B cell (primary cell): ENCODE measurements at regions not wholly inside any gene's neighbourhood (a gene's known extent, or its start where the extent isn't known, plus 50 kb on each side); places are given as distances from the start of the nearest gene placed in this dataset.

ENCODE experiments used
- ATAC-seq: fragments of 200-7000 bp; cut with Tn5 transposase; one replicate; pipeline ENCODE4 v1.10.0; 2021; ENCODE audit warnings: low read depth, mild to moderate bottlenecking, moderate number of reproducible peaks, moderate library complexity
- CTCF ChIA-PET: fragments of 350-600 bp; sonication (Branson Sonifier 250); formaldehyde crosslinking; loops from one replicate; lab custom pipeline; 2021; ENCODE audit warnings: antibody characterized with exemption, inconsistent platforms; lab: Charles Lee
- POLR2A ChIA-PET: fragments of 350-600 bp; sonication (Branson Sonifier 250); formaldehyde crosslinking; loops from one replicate; lab custom pipeline; 2021; ENCODE audit warnings: antibody characterized with exemption; lab: Charles Lee
- DNase-seq: peaks from one replicate; pipeline ENCODE4 v3.0.0; 2013
- H2AFZ ChIP-seq: 2 replicates; pipeline ENCODE4 v1.6.1; 2012; ENCODE audit warnings: mild to moderate bottlenecking, low read depth, low read length; ENCODE audit not compliant: insufficient read depth, poor library complexity, severe bottlenecking
- H3K27ac ChIP-seq, 2 donors: 1 replicate in 1 of 2; 2 replicates in 1 of 2; pipeline ENCODE4 v1.5.1; 2012 to 2013; ENCODE audit warnings: low read length in 2 of 2, mild to moderate bottlenecking in 2 of 2, moderate library complexity in 1 of 2
- H3K27me3 ChIP-seq, 4 experiments: fragments of 200-600 bp in 1 of 4; sonication (generic) in 1 of 4; replicated peaks in 1 of 4; 1 replicate in 2 of 4; 2 replicates in 2 of 4; pipeline versions ENCODE4 v1.6.1 to v1.7.0; 2013 to 2016; ENCODE audit warnings: low read length in 3 of 4, mild to moderate bottlenecking in 2 of 4, mixed read lengths in 1 of 4, moderate library complexity in 1 of 4; ENCODE audit not compliant: insufficient read depth in 4 of 4, control insufficient read depth in 3 of 4; ENCODE audit errors: control extremely low read depth in 1 of 4
- H3K36me3 ChIP-seq, 2 experiments: replicated peaks in 1 of 2; 1 replicate in 1 of 2; 2 replicates in 1 of 2; pipeline versions ENCODE4 v1.6.1 to v1.7.1; 2013; ENCODE audit warnings: low read length in 1 of 2; ENCODE audit not compliant: insufficient read depth in 2 of 2, control insufficient read depth in 1 of 2; ENCODE audit errors: control extremely low read depth in 1 of 2, extremely low read depth in 1 of 2
- H3K4me1 ChIP-seq, 2 donors: fragments of 200-600 bp in 1 of 2; sonication (generic) in 1 of 2; 1 replicate in 1 of 2; 2 replicates in 1 of 2; pipeline versions ENCODE4 v1.5.1 to v1.6.1; 2013 to 2017; ENCODE audit warnings: low read length in 2 of 2; ENCODE audit not compliant: control insufficient read depth in 2 of 2, insufficient read depth in 2 of 2
- H3K4me2 ChIP-seq: replicated peaks from 2 replicates; pipeline ENCODE3; 2012; ENCODE audit warnings: mild to moderate bottlenecking, low read depth, low read length; ENCODE audit not compliant: poor library complexity, severe bottlenecking
- H3K4me3 ChIP-seq, 5 experiments: fragments of 200-600 bp in 1 of 5; sonication (generic) in 1 of 5; 1 replicate in 3 of 5; 2 replicates in 2 of 5; pipeline versions ENCODE4 v1.5.1 to v1.7.0; 2011 to 2016; ENCODE audit warnings: low read length in 4 of 5, mild to moderate bottlenecking in 4 of 5, low read depth in 2 of 5, control low read depth in 1 of 5, moderate library complexity in 1 of 5; ENCODE audit not compliant: insufficient read depth in 1 of 5; ENCODE audit errors: control extremely low read depth in 1 of 5, extremely low read depth in 1 of 5
- H3K79me2 ChIP-seq: fragments of 200-600 bp; sonication (generic); one replicate; pipeline ENCODE4 v1.6.0; 2016; ENCODE audit warnings: low read length; ENCODE audit not compliant: control insufficient read depth, insufficient read depth
- H3K9ac ChIP-seq: fragments of 200-600 bp; sonication (generic); 2 replicates; pipeline ENCODE4 v1.6.1; 2017; ENCODE audit warnings: mild to moderate bottlenecking, low read length, moderate library complexity
- H3K9me3 ChIP-seq, 3 donors: one replicate each; pipeline versions ENCODE4 v1.6.1 to v1.7.1; 2013; ENCODE audit warnings: low read length in 2 of 3; ENCODE audit not compliant: control insufficient read depth in 2 of 3, insufficient read depth in 1 of 3; ENCODE audit errors: control extremely low read depth in 1 of 3
- H4K20me1 ChIP-seq: 2 replicates; pipeline ENCODE4 v1.6.0; 2012; ENCODE audit warnings: mild to moderate bottlenecking, low read length; ENCODE audit not compliant: insufficient read depth, control insufficient read depth, poor library complexity, severe bottlenecking
- H3K27ac Mint-ChIP-seq: one replicate; pipeline ENCODE4 v1.8.0; 2021; ENCODE audit warnings: mixed read lengths
- H3K27me3 Mint-ChIP-seq: one replicate; pipeline ENCODE4 v1.8.0; 2021; ENCODE audit warnings: mixed read lengths
- H3K4me1 Mint-ChIP-seq: one replicate; pipeline ENCODE4 v1.8.0; 2021; ENCODE audit warnings: mixed read lengths
- H3K4me3 Mint-ChIP-seq: one replicate; pipeline ENCODE4 v1.8.0; 2021; ENCODE audit warnings: mixed read lengths
- H3K9me3 Mint-ChIP-seq: one replicate; pipeline ENCODE4 v1.8.0; 2022; ENCODE audit warnings: mixed read lengths; ENCODE audit not compliant: insufficient read depth
- CTCF ChIP-seq: fragments of 200-600 bp; IDR thresholded peaks from one replicate; pipeline ENCODE4 v1.8.0; 2022; ENCODE audit warnings: antibody characterized with exemption, mild to moderate bottlenecking
- EZH2 ChIP-seq: IDR thresholded peaks from 2 replicates; pipeline ENCODE4 v1.6.1; 2012; ENCODE audit warnings: borderline replicate concordance, low read depth, mild to moderate bottlenecking, moderate library complexity, low read length; ENCODE audit not compliant: insufficient read depth, poor library complexity, severe bottlenecking
- WGBS: methylation state at CpG from one replicate; pipeline ENCODE4 v1.1.5; 2013; ENCODE audit warnings: missing lambda C conversion rate; ENCODE audit not compliant: insufficient coverage; 5-methylcytosine and 5-hydroxymethylcytosine counted together
- intact Hi-C: fragments of 100-400 bp; cut with micrococcal nuclease; formaldehyde crosslinking; loops from one replicate; pipeline ENCODE4 v1.10.0; 2022

GRCh38 chr16:72426386-72426785, 254.4 kb upstream of the PMFBP1 start:
- H3K27me3 Mint-ChIP-seq, result no peaks in the 10 kb centered on the region
- Histone ChIP-seq H3K27ac (no peak overlapping the region), H3K4me1 (no peaks in the 10 kb centered on the region), H2AFZ (no peak overlapping the region), H3K9me3 (peaks cover 7 to 10% (median 10%) of the 10 kb centered on the region in 3 donors), H3K79me2 (no peaks in the 10 kb centered on the region), H3K36me3 (peaks cover 2 to 4% of the 10 kb centered on the region in 2 experiments), H3K4me3 (no peak overlapping the region), H3K4me2 (no peak overlapping the region), H4K20me1 (no peaks in the 10 kb centered on the region), H3K9ac (no peak overlapping the region), H3K27me3 (no peaks in the 10 kb centered on the region)
- no peak overlapping the region for H3K27ac Mint-ChIP-seq
- TF ChIP-seq CTCF (no peak), EZH2 (no peak)
- intact Hi-C loops, result no loop called here
- peaks cover 5% of the 10 kb centered on the region for H3K9me3 Mint-ChIP-seq
- ATAC-seq (no peak), DNase-seq (no peak)
- ChIA-PET POLR2A (no interaction called here), CTCF (interaction anchor here (0.6 kb wide), 1 partner anchor 530 kb away, joined by 4 read pairs; no protein-coding TSS in a partner anchor)
- 100% methylated on average over 5 of the region's 7 CpGs for WGBS
- no peaks in the 10 kb centered on the region for H3K4me1 Mint-ChIP-seq
- H3K4me3 Mint-ChIP-seq, result no peak overlapping the region

DNA sequence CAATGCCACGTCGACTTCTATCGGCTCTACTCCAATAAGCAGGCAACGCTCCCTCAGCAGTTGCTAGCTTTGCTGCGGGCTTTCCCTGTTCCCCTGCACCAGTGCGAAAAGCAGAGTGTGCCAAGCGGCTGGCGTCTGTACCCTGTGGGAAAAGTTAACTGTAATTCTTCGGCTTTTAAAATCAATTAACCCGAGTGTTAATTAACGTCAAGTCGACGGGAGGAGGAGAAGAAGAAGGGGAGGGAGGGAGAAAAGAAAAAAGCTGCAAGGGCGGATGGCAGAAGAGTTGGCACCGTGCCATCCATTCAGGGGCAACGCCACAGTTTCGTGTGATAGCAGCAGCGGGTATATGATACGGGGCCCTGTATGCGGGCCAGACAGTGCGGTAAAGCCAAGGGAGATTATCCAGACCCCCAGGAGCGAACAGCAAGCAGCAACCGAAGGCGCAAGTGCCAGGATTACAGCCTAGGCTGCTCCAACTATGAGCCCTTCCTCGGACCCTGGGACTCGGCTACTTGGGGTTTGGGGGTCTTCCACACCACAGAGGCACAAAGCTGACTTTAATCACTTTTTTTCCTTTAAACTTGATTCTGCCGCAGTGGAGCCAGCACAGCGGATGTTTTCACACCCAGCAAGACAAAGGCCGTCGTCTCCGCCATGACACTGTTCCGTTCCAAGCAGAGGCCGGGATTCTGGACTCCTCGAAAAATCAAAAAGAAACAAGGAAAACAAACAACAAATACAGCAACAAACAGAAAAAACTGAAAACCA, 253.8 kb upstream of the PMFBP1 start:
- H3K9ac ChIP-seq, result no peak overlapping the region
- no peaks in the 10 kb centered on the region for H3K79me2 ChIP-seq
- DNase-seq, result no peak
- POLR2A ChIA-PET, result no interaction called here
- WGBS, result 98% methylated on average over 32 of the region's 34 CpGs
- no peak overlapping the region for H2AFZ ChIP-seq
- TF ChIP-seq EZH2, result no peak
- TF ChIP-seq CTCF, result no peak
- H3K4me3 ChIP-seq, result no peak overlapping the region
- no peaks in the 10 kb centered on the region for H3K27me3 ChIP-seq
- peaks cover 5% of the 10 kb centered on the region for H3K9me3 Mint-ChIP-seq
- no peaks in the 10 kb centered on the region for H4K20me1 ChIP-seq
- no peaks in the 10 kb centered on the region for H3K4me1 ChIP-seq
- no peak overlapping the region for H3K4me3 Mint-ChIP-seq
- CTCF ChIA-PET, result interaction anchor here (0.6 to 0.7 kb wide), 2 partner anchors 23 to 531 kb away, joined by 3 to 4 read pairs; no protein-coding TSS in a partner anchor
- no peaks in the 10 kb centered on the region for H3K27me3 Mint-ChIP-seq
- peaks cover 9 to 12% (median 10%) of the 10 kb centered on the region in 3 donors for H3K9me3 ChIP-seq
- no peak overlapping the region for H3K27ac ChIP-seq
- H3K36me3 ChIP-seq, result peaks cover 2 to 4% of the 10 kb centered on the region in 2 experiments
- ATAC-seq, result no peak
- H3K4me1 Mint-ChIP-seq, result no peaks in the 10 kb centered on the region
- H3K27ac Mint-ChIP-seq, result no peak overlapping the region
- intact Hi-C loops, result no loop called here
- H3K4me2 ChIP-seq, result no peak overlapping the region
